ENCODE measurements at regions not wholly inside any gene's neighbourhood (a gene's known extent, or its start where the extent isn't known, plus 50 kb on each side); places are given as distances from the start of the nearest gene placed in this dataset.

DNA sequence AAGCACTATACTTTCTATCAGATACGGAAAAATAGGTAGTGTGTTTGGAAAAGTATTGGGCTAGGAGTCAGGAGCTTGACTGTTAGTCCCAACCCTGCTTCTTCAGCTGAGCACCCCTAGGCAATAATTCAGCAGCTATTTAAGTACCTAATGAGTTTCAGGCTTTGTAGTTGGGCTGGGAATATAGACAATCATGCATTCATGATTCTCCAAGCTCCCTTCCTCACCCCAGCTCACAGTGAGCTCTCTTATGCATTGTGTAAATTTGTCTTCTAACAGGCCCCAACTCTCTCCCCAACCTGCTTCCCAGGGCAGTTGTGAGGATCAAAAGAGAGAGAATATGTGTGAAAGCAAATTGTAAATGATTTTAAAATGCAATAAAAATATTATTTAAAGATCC lies 201.2 kb downstream of the MSX2 start:
- no peak for DNase-seq
- H2AFZ ChIP-seq (ENCODE audit: low read depth) = no peak overlapping the region
- no peak overlapping the region for H3K4me2 ChIP-seq
- POLR2A ChIA-PET = no interaction called here
- 33% methylated on average over 1 of the region's 1 CpG for WGBS (ENCODE audit: low lambda C conversion rate)
- no peak overlapping the region for H3K9ac ChIP-seq
- CTCF ChIA-PET = interaction anchor here (1.4 to 2.1 kb wide), 3 partner anchors 11 to 539 kb away, joined by 4 to 11 read pairs (median 9); no protein-coding TSS in a partner anchor
- no peak overlapping the region for H3K27ac ChIP-seq (ENCODE audit: low read depth in 2 of 2, low read length in 1 of 2)
- H3K79me2 ChIP-seq (ENCODE audit: insufficient read depth) = no peaks in the 10 kb centered on the region
- no peak overlapping the region for H3K4me3 ChIP-seq (ENCODE audit: low read depth in 2 of 2, low read length in 1 of 2)
- TF ChIP-seq YY1 (IDR thresholded peaks at IDR 0.05; ENCODE audit: low read depth) (no peak), MXI1 (IDR thresholded peaks at IDR 0.05; ENCODE audit: low read depth, low read length) (no peak), RCOR1 (IDR thresholded peaks at IDR 0.05; ENCODE audit: low read length) (no peak), TAF1 (IDR thresholded peaks at IDR 0.05; ENCODE audit: borderline replicate concordance, low read depth, low read length) (no peak), JUND (IDR thresholded peaks at IDR 0.05) (no peak), GATA2 (CRISPR knock-in tag; IDR thresholded peaks at IDR 0.05) (no peak), TCF12 (IDR thresholded peaks at IDR 0.05) (no peak), GABPA (IDR thresholded peaks at IDR 0.05; ENCODE audit: low read depth) (no peak), RXRA (IDR thresholded peaks at IDR 0.05; ENCODE audit: borderline replicate concordance, low read depth) (no peak), ELF1 (IDR thresholded peaks at IDR 0.05) (no peak), RFX5 (IDR thresholded peaks at IDR 0.05; ENCODE audit: low read length) (no peak), RAD21 (IDR thresholded peaks at IDR 0.05; ENCODE audit: low read length) (no peak), NFIC (IDR thresholded peaks at IDR 0.05; ENCODE audit: borderline replicate concordance) (no peak), PBX3 (IDR thresholded peaks at IDR 0.05) (no peak)
- TF ChIP-seq, protein P1, sequence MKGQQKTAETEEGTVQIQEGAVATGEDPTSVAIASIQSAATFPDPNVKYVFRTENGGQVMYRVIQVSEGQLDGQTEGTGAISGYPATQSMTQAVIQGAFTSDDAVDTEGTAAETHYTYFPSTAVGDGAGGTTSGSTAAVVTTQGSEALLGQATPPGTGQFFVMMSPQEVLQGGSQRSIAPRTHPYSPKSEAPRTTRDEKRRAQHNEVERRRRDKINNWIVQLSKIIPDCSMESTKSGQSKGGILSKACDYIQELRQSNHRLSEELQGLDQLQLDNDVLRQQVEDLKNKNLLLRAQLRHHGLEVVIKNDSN (IDR thresholded peaks at IDR 0.05; ENCODE audit: borderline replicate concordance, low read depth) = no peak
- TF ChIP-seq, protein P2, sequence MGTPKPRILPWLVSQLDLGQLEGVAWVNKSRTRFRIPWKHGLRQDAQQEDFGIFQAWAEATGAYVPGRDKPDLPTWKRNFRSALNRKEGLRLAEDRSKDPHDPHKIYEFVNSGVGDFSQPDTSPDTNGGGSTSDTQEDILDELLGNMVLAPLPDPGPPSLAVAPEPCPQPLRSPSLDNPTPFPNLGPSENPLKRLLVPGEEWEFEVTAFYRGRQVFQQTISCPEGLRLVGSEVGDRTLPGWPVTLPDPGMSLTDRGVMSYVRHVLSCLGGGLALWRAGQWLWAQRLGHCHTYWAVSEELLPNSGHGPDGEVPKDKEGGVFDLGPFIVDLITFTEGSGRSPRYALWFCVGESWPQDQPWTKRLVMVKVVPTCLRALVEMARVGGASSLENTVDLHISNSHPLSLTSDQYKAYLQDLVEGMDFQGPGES (IDR thresholded peaks at IDR 0.05; ENCODE audit: low read depth, low read length) = no peak
- no peaks in the 10 kb centered on the region for H4K20me1 ChIP-seq (ENCODE audit: insufficient read depth)
- H3K27me3 ChIP-seq (ENCODE audit: insufficient read depth) = no peaks in the 10 kb centered on the region
- no peaks in the 10 kb centered on the region for H3K4me1 ChIP-seq (ENCODE audit: control insufficient read depth in 1 of 2, insufficient read depth in 2 of 2, low read depth in 1 of 2, low read length in 1 of 2)
- no peaks in the 10 kb centered on the region for H3K36me3 ChIP-seq (replicated peaks in 1 of 2; ENCODE audit: control insufficient read depth in 1 of 2, insufficient read depth in 2 of 2, low read length in 1 of 2)
- no peaks in the 10 kb centered on the region for H3F3A ChIP-seq (replicated peaks; ENCODE audit: insufficient read depth)
- no peaks in the 10 kb centered on the region for H3K9me2 ChIP-seq
- H3K9me3 ChIP-seq = no peaks in the 10 kb centered on the region

GRCh38 chr5:174922955-174923354 lies 198.6 kb downstream of the MSX2 start:
- Histone ChIP-seq H3K4me1 (ENCODE audit: control insufficient read depth in 1 of 2, insufficient read depth in 2 of 2, low read depth in 1 of 2, low read length in 1 of 2) (no peaks in the 10 kb centered on the region), H3K4me3 (ENCODE audit: low read depth in 2 of 2, low read length in 1 of 2) (no peak overlapping the region), H3K9me3 (no peaks in the 10 kb centered on the region), H3K9ac (no peak overlapping the region), H3F3A (replicated peaks; ENCODE audit: insufficient read depth) (no peaks in the 10 kb centered on the region), H3K4me2 (no peak overlapping the region), H3K36me3 (replicated peaks in 1 of 2; ENCODE audit: control insufficient read depth in 1 of 2, insufficient read depth in 2 of 2, low read length in 1 of 2) (no peaks in the 10 kb centered on the region), H3K27me3 (ENCODE audit: insufficient read depth) (no peaks in the 10 kb centered on the region), H3K79me2 (ENCODE audit: insufficient read depth) (no peaks in the 10 kb centered on the region), H4K20me1 (ENCODE audit: insufficient read depth) (no peaks in the 10 kb centered on the region), H3K9me2 (no peaks in the 10 kb centered on the region), H2AFZ (ENCODE audit: low read depth) (no peak overlapping the region), H3K27ac (ENCODE audit: low read depth in 2 of 2, low read length in 1 of 2) (no peak overlapping the region)
- ChIA-PET POLR2A (no interaction called here), CTCF (interaction anchor here (1.2 kb wide), 1 partner anchor 12 kb away, joined by 4 read pairs; no protein-coding TSS in a partner anchor)
- DNase-seq = no peak
- 79% methylated on average over 17 of the region's 20 CpGs for WGBS (ENCODE audit: low lambda C conversion rate)
- TF ChIP-seq FOXM1 (IDR thresholded peaks at IDR 0.05; ENCODE audit: low read depth) = no peak
- no peak for TF ChIP-seq EZH2phosphoT487 (IDR thresholded peaks at IDR 0.05; ENCODE audit: borderline replicate concordance, low read depth)
- TF ChIP-seq SIN3A (IDR thresholded peaks at IDR 0.05; ENCODE audit: borderline replicate concordance, low read depth, low read length) = no peak
- no peak for TF ChIP-seq SMC3 (IDR thresholded peaks at IDR 0.05; ENCODE audit: low read depth, low read length)
- no peak for TF ChIP-seq JUND (IDR thresholded peaks at IDR 0.05)
- TF ChIP-seq PBX3 (IDR thresholded peaks at IDR 0.05) = no peak
- TF ChIP-seq MEF2A (IDR thresholded peaks at IDR 0.05; ENCODE audit: borderline replicate concordance, low read depth) = no peak
- TF ChIP-seq RXRA (IDR thresholded peaks at IDR 0.05; ENCODE audit: borderline replicate concordance, low read depth) = no peak

Measured in SK-N-SH (cell line).